NB4 (cell line): ENCODE measurements at regions not wholly inside any gene's neighbourhood (a gene's known extent, or its start where the extent isn't known, plus 50 kb on each side); places are given as distances from the start of the nearest gene placed in this dataset.
"Not testable (repeated sequence)": the region's sequence is repeated elsewhere in the genome, so short reads cannot be mapped to it uniquely, and the experiment has no call there.

ENCODE experiments used
- POLR2A ChIP-seq: IDR thresholded peaks from 2 replicates; pipeline ENCODE4 v1.6.1; 2011; ENCODE audit warnings: mild to moderate bottlenecking; ENCODE audit not compliant: insufficient read length; ENCODE audit errors: extremely low read depth
- TF ChIP-seq, protein P1 (sequence below): IDR thresholded peaks from one replicate; pipeline ENCODE4 v1.5.1; 2012; ENCODE audit warnings: low read depth, low read length
- TF ChIP-seq, protein P2 (sequence below): IDR thresholded peaks from 2 replicates; pipeline ENCODE4 v1.6.1; 2011; ENCODE audit warnings: low read depth, low read length

DNA sequence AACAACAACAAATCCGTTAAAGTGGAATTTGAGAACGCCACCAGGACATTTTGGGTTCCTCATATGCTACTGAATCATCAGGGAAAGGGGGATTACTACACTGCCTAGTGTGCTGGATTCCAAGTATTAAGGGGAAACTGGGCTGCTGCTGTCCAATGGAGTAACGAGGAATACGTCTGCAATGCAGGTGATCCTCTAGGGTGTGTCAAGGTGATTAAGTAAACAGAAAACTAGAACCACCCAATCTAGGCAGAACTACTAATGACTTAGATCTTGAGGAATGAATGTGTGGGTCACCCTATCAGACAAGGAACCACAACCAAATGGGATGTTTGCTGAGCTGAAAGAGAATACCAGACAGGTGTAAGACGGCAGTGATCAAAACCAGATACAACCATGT, 99.3 kb upstream of the FAM25C start:
- TF ChIP-seq, protein P1, sequence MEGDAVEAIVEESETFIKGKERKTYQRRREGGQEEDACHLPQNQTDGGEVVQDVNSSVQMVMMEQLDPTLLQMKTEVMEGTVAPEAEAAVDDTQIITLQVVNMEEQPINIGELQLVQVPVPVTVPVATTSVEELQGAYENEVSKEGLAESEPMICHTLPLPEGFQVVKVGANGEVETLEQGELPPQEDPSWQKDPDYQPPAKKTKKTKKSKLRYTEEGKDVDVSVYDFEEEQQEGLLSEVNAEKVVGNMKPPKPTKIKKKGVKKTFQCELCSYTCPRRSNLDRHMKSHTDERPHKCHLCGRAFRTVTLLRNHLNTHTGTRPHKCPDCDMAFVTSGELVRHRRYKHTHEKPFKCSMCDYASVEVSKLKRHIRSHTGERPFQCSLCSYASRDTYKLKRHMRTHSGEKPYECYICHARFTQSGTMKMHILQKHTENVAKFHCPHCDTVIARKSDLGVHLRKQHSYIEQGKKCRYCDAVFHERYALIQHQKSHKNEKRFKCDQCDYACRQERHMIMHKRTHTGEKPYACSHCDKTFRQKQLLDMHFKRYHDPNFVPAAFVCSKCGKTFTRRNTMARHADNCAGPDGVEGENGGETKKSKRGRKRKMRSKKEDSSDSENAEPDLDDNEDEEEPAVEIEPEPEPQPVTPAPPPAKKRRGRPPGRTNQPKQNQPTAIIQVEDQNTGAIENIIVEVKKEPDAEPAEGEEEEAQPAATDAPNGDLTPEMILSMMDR: not testable (repeated sequence)
- not testable (repeated sequence) for TF ChIP-seq POLR2A
- TF ChIP-seq, protein P2, sequence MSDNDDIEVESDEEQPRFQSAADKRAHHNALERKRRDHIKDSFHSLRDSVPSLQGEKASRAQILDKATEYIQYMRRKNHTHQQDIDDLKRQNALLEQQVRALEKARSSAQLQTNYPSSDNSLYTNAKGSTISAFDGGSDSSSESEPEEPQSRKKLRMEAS: not testable (repeated sequence)
